ENCODE measurements at regions not wholly inside any gene's neighbourhood (a gene's known extent, or its start where the extent isn't known, plus 50 kb on each side); places are given as distances from the start of the nearest gene placed in this dataset.

DNA sequence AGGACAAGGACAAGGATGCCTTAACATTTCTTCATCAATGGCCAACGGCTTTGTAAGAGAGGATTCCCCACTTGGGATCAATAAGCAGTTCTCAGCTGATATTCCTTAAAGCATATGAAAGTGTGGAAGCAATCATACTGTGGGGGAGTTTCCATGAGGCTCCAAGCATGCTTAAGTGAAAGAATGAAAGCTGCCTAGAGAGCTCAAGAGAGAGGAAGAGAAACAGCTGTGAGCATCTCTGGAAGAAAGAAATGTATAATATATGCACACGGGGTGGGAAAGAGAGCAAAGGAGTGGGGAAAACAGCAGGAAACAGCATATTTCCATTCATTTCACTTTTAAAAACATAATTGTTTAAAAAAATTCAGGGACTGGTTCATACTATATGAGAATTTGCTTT lies 94.7 kb upstream of the WARS2 start:
- TF ChIP-seq POLR2A (IDR thresholded peaks at IDR 0.05) (no peak), POLR2AphosphoS5 (IDR thresholded peaks at IDR 0.05) (no peak), EP300 (IDR thresholded peaks at IDR 0.05) (no peak)
- TF ChIP-seq, protein P1, sequence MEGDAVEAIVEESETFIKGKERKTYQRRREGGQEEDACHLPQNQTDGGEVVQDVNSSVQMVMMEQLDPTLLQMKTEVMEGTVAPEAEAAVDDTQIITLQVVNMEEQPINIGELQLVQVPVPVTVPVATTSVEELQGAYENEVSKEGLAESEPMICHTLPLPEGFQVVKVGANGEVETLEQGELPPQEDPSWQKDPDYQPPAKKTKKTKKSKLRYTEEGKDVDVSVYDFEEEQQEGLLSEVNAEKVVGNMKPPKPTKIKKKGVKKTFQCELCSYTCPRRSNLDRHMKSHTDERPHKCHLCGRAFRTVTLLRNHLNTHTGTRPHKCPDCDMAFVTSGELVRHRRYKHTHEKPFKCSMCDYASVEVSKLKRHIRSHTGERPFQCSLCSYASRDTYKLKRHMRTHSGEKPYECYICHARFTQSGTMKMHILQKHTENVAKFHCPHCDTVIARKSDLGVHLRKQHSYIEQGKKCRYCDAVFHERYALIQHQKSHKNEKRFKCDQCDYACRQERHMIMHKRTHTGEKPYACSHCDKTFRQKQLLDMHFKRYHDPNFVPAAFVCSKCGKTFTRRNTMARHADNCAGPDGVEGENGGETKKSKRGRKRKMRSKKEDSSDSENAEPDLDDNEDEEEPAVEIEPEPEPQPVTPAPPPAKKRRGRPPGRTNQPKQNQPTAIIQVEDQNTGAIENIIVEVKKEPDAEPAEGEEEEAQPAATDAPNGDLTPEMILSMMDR (IDR thresholded peaks at IDR 0.05) = no peak
